Right forelimb (tissue), 1 donor: ENCODE measurements at regions not wholly inside any gene's neighbourhood (a gene's known extent, or its start where the extent isn't known, plus 50 kb on each side); places are given as distances from the start of the nearest gene placed in this dataset.
"Not testable (repeated sequence)": the region's sequence is repeated elsewhere in the genome, so short reads cannot be mapped to it uniquely, and the experiment has no call there.

ENCODE experiments used
- DNase-seq: peaks from one replicate; pipeline ENCODE4 v3.0.0-alpha.2; 2018

- DNase-seq, result no peak
These were observed 82.3 kb upstream of the TLE4 start for GRCh38 chr9:79489261-79490000.

GRCh38 chr9:79490657-79491248 lies 81.0 kb upstream of the TLE4 start:
- no peak for DNase-seq

GRCh38 chr9:79492092-79493009 lies 79.4 kb upstream of the TLE4 start:
- DNase-seq, result no peak

- DNase-seq, result not testable (repeated sequence)
These were observed 71.4 kb upstream of the TLE4 start for GRCh38 chr9:79500196-79500864.

- DNase-seq, result no peak
These were observed 70.2 kb upstream of the TLE4 start for GRCh38 chr9:79501546-79501945.

- no peak for DNase-seq
These were observed 64.0 kb upstream of the TLE4 start for GRCh38 chr9:79507801-79508200.

- DNase-seq, result no peak
These were observed 59.5 kb upstream of the TLE4 start for GRCh38 chr9:79512251-79512650.
